SU-DHL-6 (cell line): ENCODE measurements at regions not wholly inside any gene's neighbourhood (a gene's known extent, or its start where the extent isn't known, plus 50 kb on each side); places are given as distances from the start of the nearest gene placed in this dataset.
"Not testable (repeated sequence)": the region's sequence is repeated elsewhere in the genome, so short reads cannot be mapped to it uniquely, and the experiment has no call there.

Source experiments
- H2AFZ ChIP-seq: fragments of 200-600 bp; sonication (generic); 2 replicates; pipeline ENCODE4 v1.6.1; 2014; ENCODE audit warnings: low read depth, mild to moderate bottlenecking, moderate library complexity, mixed read lengths, antibody characterized with exemption, low read length; ENCODE audit not compliant: severe bottlenecking
- H3F3A ChIP-seq: fragments of 200-600 bp; shearing (Covaris generic); 2 replicates; pipeline ENCODE4 v1.6.0; 2016; ENCODE audit warnings: antibody characterized with exemption, mild to moderate bottlenecking; ENCODE audit not compliant: insufficient read depth
- H3K27ac ChIP-seq: fragments of 200-600 bp; sonication (generic); 2 replicates; pipeline ENCODE4 v1.5.1; 2016; ENCODE audit warnings: low read depth, mild to moderate bottlenecking, low read length, moderate library complexity, mixed read lengths
- H3K27me3 ChIP-seq: fragments of 200-600 bp; sonication (generic), shearing (Covaris generic); 2 replicates; pipeline ENCODE4 v1.6.0; 2014; ENCODE audit warnings: mild to moderate bottlenecking, low read length
- H3K36me3 ChIP-seq: fragments of 200-600 bp; sonication (generic); 2 replicates; pipeline ENCODE4 v1.6.1; 2014; ENCODE audit warnings: mild to moderate bottlenecking, low read length, mixed read lengths
- H3K4me2 ChIP-seq: fragments of 300-600, 200-600 bp; shearing (Covaris generic), sonication (generic); 2 replicates; pipeline ENCODE4 v1.6.0; 2014; ENCODE audit warnings: low read length, low read depth, mild to moderate bottlenecking; ENCODE audit not compliant: poor library complexity, severe bottlenecking
- H3K4me3 ChIP-seq: fragments of 200-600 bp; sonication (generic); 2 replicates; pipeline ENCODE4 v1.5.1; 2014; ENCODE audit warnings: antibody characterized with exemption, low read length, mild to moderate bottlenecking, mixed read lengths; ENCODE audit not compliant: insufficient read depth, poor library complexity, severe bottlenecking
- H3K79me2 ChIP-seq: fragments of 200-600 bp; sonication (generic); 2 replicates; pipeline ENCODE4 v1.6.1; 2014; ENCODE audit warnings: mild to moderate bottlenecking, low read length, moderate library complexity; ENCODE audit not compliant: insufficient read depth
- H3K9ac ChIP-seq: fragments of 200-600 bp; sonication (generic); 2 replicates; pipeline ENCODE4 v1.7.0; 2014; ENCODE audit warnings: mild to moderate bottlenecking, low read length
- H3K9me2 ChIP-seq: fragments of 200-600 bp; sonication (generic); replicated peaks from 2 replicates; pipeline ENCODE4 v1.6.1; 2014; ENCODE audit warnings: low read length; ENCODE audit not compliant: insufficient read depth
- H3K9me3 ChIP-seq: fragments of 200-600 bp; sonication (generic); 2 replicates; pipeline ENCODE4 v1.6.1; 2014; ENCODE audit warnings: low read length, mixed read lengths; ENCODE audit not compliant: insufficient read depth
- H4K20me1 ChIP-seq: fragments of 200-600 bp; sonication (generic); 2 replicates; pipeline ENCODE4 v1.6.1; 2014; ENCODE audit warnings: low read depth, mild to moderate bottlenecking, antibody characterized with exemption, low read length, moderate library complexity, mixed read lengths
- CTCF ChIP-seq: fragments of 200-600 bp; sonication (generic); IDR thresholded peaks from one replicate; pipeline ENCODE4 v1.5.1; 2017; ENCODE audit warnings: antibody characterized with exemption, mild to moderate bottlenecking, low read length, moderate library complexity; ENCODE audit not compliant: insufficient read depth, poor library complexity, severe bottlenecking
- EZH2phosphoT487 ChIP-seq: fragments of 200-600 bp; sonication (generic), shearing (Covaris generic); conservative IDR thresholded peaks from 2 replicates; pipeline ENCODE4 v1.6.1; 2018; ENCODE audit warnings: mild to moderate bottlenecking, antibody characterized with exemption, low read length, moderate library complexity, mixed read lengths

GRCh38 chr6:8803181-8803760, 367.9 kb upstream of the SLC35B3 start:
- H2AFZ ChIP-seq, result no peak overlapping the region
- H3K9ac ChIP-seq, result no peak overlapping the region
- H3K4me2 ChIP-seq, result no peak overlapping the region
- no peaks in the 10 kb centered on the region for H3K27me3 ChIP-seq
- no peak for TF ChIP-seq EZH2phosphoT487
- no peak for TF ChIP-seq CTCF
- H3K9me2 ChIP-seq, result no peaks in the 10 kb centered on the region
- no peaks in the 10 kb centered on the region for H3K36me3 ChIP-seq
- H3K9me3 ChIP-seq, result no peaks in the 10 kb centered on the region
- H4K20me1 ChIP-seq, result no peaks in the 10 kb centered on the region
- H3K27ac ChIP-seq, result no peak overlapping the region
- H3K79me2 ChIP-seq, result no peaks in the 10 kb centered on the region
- no peaks in the 10 kb centered on the region for H3F3A ChIP-seq
- no peak overlapping the region for H3K4me3 ChIP-seq

- H3K27me3 ChIP-seq, H3F3A ChIP-seq: not testable (repeated sequence)
Observed at GRCh38 chr6:8802397-8802796, 367.1 kb upstream of the SLC35B3 start.

GRCh38 chr6:8794420-8794819, 359.1 kb upstream of the SLC35B3 start:
- Histone ChIP-seq H3K4me3 (no peak overlapping the region), H2AFZ (no peak overlapping the region), H3F3A (no peaks in the 10 kb centered on the region), H3K79me2 (no peaks in the 10 kb centered on the region), H3K9me2 (no peaks in the 10 kb centered on the region), H3K36me3 (no peaks in the 10 kb centered on the region), H3K4me2 (no peak overlapping the region), H3K9me3 (no peaks in the 10 kb centered on the region), H4K20me1 (no peaks in the 10 kb centered on the region; the same call in 1 of the 2 replicates), H3K9ac (no peak overlapping the region), H3K27ac (no peak overlapping the region), H3K27me3 (no peaks in the 10 kb centered on the region)
- TF ChIP-seq CTCF, result no peak
- no peak for TF ChIP-seq EZH2phosphoT487

More at GRCh38 chr6:8802397-8802796, 367.1 kb upstream of the SLC35B3 start:
- H3K9me3 ChIP-seq, H3K9ac ChIP-seq, H3K36me3 ChIP-seq, H3K4me3 ChIP-seq, H4K20me1 ChIP-seq, H3K4me2 ChIP-seq, H2AFZ ChIP-seq, H3K9me2 ChIP-seq, H3K79me2 ChIP-seq, H3K27ac ChIP-seq: not testable (repeated sequence)

GRCh38 chr6:8789878-8790277, 354.5 kb upstream of the SLC35B3 start:
- Histone ChIP-seq H3K36me3 (no peaks in the 10 kb centered on the region), H4K20me1 (no peaks in the 10 kb centered on the region), H3K27me3 (no peaks in the 10 kb centered on the region), H3F3A (no peaks in the 10 kb centered on the region), H3K9ac (no peak overlapping the region), H3K9me2 (no peaks in the 10 kb centered on the region), H3K79me2 (no peaks in the 10 kb centered on the region), H3K4me2 (no peak overlapping the region), H3K27ac (no peak overlapping the region), H2AFZ (no peak overlapping the region), H3K9me3 (no peaks in the 10 kb centered on the region), H3K4me3 (no peak overlapping the region)
- no peak for TF ChIP-seq CTCF
- TF ChIP-seq EZH2phosphoT487, result no peak
